ENCODE measurements at regions not wholly inside any gene's neighbourhood (a gene's known extent, or its start where the extent isn't known, plus 50 kb on each side); places are given as distances from the start of the nearest gene placed in this dataset.
"Not testable (repeated sequence)": the region's sequence is repeated elsewhere in the genome, so short reads cannot be mapped to it uniquely, and the experiment has no call there.

GRCh38 chr7:66413379-66414114, 208.4 kb downstream of the TPST1 start:
- peak; percentile 90 for DNase-seq

- DNase-seq: no peak
Observed at GRCh38 chr7:66415659-66416265, 210.6 kb downstream of the TPST1 start.

GRCh38 chr7:66418537-66418936, 210.1 kb upstream of the KCTD7 start:
- DNase-seq: no peak

- no peak for DNase-seq
Observed at GRCh38 chr7:66419210-66419609, 209.5 kb upstream of the KCTD7 start.

- DNase-seq: no peak
Observed at GRCh38 chr7:66421830-66422475, 206.7 kb upstream of the KCTD7 start.

GRCh38 chr7:66423729-66424128, 205.0 kb upstream of the KCTD7 start:
- DNase-seq: no peak

GRCh38 chr7:66426332-66426731, 202.3 kb upstream of the KCTD7 start:
- DNase-seq: no peak

- no peak for DNase-seq
Observed at GRCh38 chr7:66426996-66427395, 201.7 kb upstream of the KCTD7 start.

GRCh38 chr7:66427956-66428355, 200.7 kb upstream of the KCTD7 start:
- DNase-seq: no peak

GRCh38 chr7:66429498-66430163, 199.1 kb upstream of the KCTD7 start:
- no peak for DNase-seq

- no peak for DNase-seq
Observed at GRCh38 chr7:66430164-66430545, 198.5 kb upstream of the KCTD7 start.

GRCh38 chr7:66438703-66439405, 189.8 kb upstream of the KCTD7 start:
- not testable (repeated sequence) for DNase-seq

GRCh38 chr7:66442385-66442784, 186.3 kb upstream of the KCTD7 start:
- DNase-seq: no peak

- no peak for DNase-seq
Observed at GRCh38 chr7:66443946-66444345, 184.7 kb upstream of the KCTD7 start.

GRCh38 chr7:66447007-66447406, 181.7 kb upstream of the KCTD7 start:
- not testable (repeated sequence) for DNase-seq

- not testable (repeated sequence) for DNase-seq
Observed at GRCh38 chr7:66450814-66451213, 177.9 kb upstream of the KCTD7 start.

GRCh38 chr7:66451713-66452112, 177.0 kb upstream of the KCTD7 start:
- not testable (repeated sequence) for DNase-seq

GRCh38 chr7:66452165-66452564, 176.5 kb upstream of the KCTD7 start:
- no peak for DNase-seq

- DNase-seq: no peak
Observed at GRCh38 chr7:66453340-66453739, 175.3 kb upstream of the KCTD7 start.

GRCh38 chr7:66454600-66455225, 174.0 kb upstream of the KCTD7 start:
- DNase-seq: peak; percentile 8

GRCh38 chr7:66455432-66455831, 173.2 kb upstream of the KCTD7 start:
- not testable (repeated sequence) for DNase-seq

- not testable (repeated sequence) for DNase-seq
Observed at GRCh38 chr7:66456431-66456830, 172.2 kb upstream of the KCTD7 start.

Data from activated CD4-positive, alpha-beta T cell treated with anti-CD3 and anti-CD28 coated beads for 48 hours (primary cell).